ENCODE measurements at regions not wholly inside any gene's neighbourhood (a gene's known extent, or its start where the extent isn't known, plus 50 kb on each side); places are given as distances from the start of the nearest gene placed in this dataset.

GRCh38 chr5:44051591-44051990 lies 337.6 kb downstream of the FGF10 start:
- no peaks in the 10 kb centered on the region for H4K20me1 ChIP-seq (ENCODE audit: insufficient read depth, low read length)
- DNase-seq (ENCODE audit: low spot score) (no peak), ATAC-seq (no peak), FAIRE-seq (no peak)
- CTCF ChIA-PET (ENCODE audit: low intra/inter-chr PET ratio, low total read pairs): no interaction called here
- H3K36me3 ChIP-seq (replicated peaks in 1 of 2; ENCODE audit: control insufficient read depth in 1 of 2, insufficient read depth in 2 of 2, low read length in 2 of 2): no peaks in the 10 kb centered on the region
- no peaks in the 10 kb centered on the region for H3K27me3 ChIP-seq (ENCODE audit: control insufficient read depth in 1 of 2, insufficient read depth in 2 of 2, low read length in 2 of 2)
- H3K27ac ChIP-seq (ENCODE audit: extremely low read length, insufficient read depth, low read length): no peak overlapping the region
- no peaks in the 10 kb centered on the region for H3K79me2 ChIP-seq (ENCODE audit: insufficient read depth, low read length)
- H3K4me2 ChIP-seq (ENCODE audit: low read depth, low read length): no peak overlapping the region
- BruUV-seq (replicated peaks): no TSS peak
- POLR2A ChIA-PET: no interaction called here
- no peaks in the 10 kb centered on the region for H3K9me3 ChIP-seq (ENCODE audit: low read length)
- H3K9ac ChIP-seq (ENCODE audit: insufficient read depth, low read depth, low read length): no peak overlapping the region
- H2AFZ ChIP-seq (ENCODE audit: low read length): no peak overlapping the region
- no peak for TF ChIP-seq ZBTB1 (CRISPR knock-in tag; IDR thresholded peaks at IDR 0.05; ENCODE audit: borderline replicate concordance)
- TF ChIP-seq SRY (CRISPR knock-in tag; IDR thresholded peaks at IDR 0.05): no peak
- TF ChIP-seq NCOR1 (IDR thresholded peaks at IDR 0.05; ENCODE audit: borderline replicate concordance, low read length): no peak
- TF ChIP-seq MED13 (CRISPR knock-in tag; IDR thresholded peaks at IDR 0.05): no peak
- TF ChIP-seq TAF1 (CRISPR knock-in tag; IDR thresholded peaks at IDR 0.05): no peak
- no peak for TF ChIP-seq CHD2 (IDR thresholded peaks at IDR 0.05; ENCODE audit: low read depth, low read length)
- TF ChIP-seq KLF16 (CRISPR knock-in tag; IDR thresholded peaks at IDR 0.05): no peak
- H3K4me1 ChIP-seq (ENCODE audit: insufficient read depth, low read length): no peaks in the 10 kb centered on the region
- in situ Hi-C loops (cut with HindIII; ENCODE audit: extremely low pct_ligation_motif_present, low pct_unique_long_range_greater_than_20kb) (no loop called here), intact Hi-C loops (cut with micrococcal nuclease; ENCODE audit: unreplicated experiment) (no loop called here)
- H3K4me3 ChIP-seq (replicated peaks in 1 of 3; ENCODE audit: insufficient read depth in 1 of 3, low read depth in 2 of 3, low read length in 3 of 3): no peak overlapping the region
- 0% methylated on average over 2 of the region's 2 CpGs for WGBS (ENCODE audit: low lambda C conversion rate)

- ATAC-seq (no peak), FAIRE-seq (no peak), DNase-seq (ENCODE audit: low spot score) (no peak)
- no peak overlapping the region for H3K9ac ChIP-seq (ENCODE audit: insufficient read depth, low read depth, low read length)
- in situ Hi-C loops (cut with HindIII; ENCODE audit: extremely low pct_ligation_motif_present, low pct_unique_long_range_greater_than_20kb): no loop called here
- no peaks in the 10 kb centered on the region for H3K27me3 ChIP-seq (ENCODE audit: control insufficient read depth in 1 of 2, insufficient read depth in 2 of 2, low read length in 2 of 2)
- no peak overlapping the region for H3K4me3 ChIP-seq (replicated peaks in 1 of 3; ENCODE audit: insufficient read depth in 1 of 3, low read depth in 2 of 3, low read length in 3 of 3)
- intact Hi-C loops (cut with micrococcal nuclease; ENCODE audit: unreplicated experiment): loop anchor here (10.0 kb wide), 1 partner anchor 314 kb away; no protein-coding TSS in a partner anchor
- TF ChIP-seq SMC3 (IDR thresholded peaks at IDR 0.05; ENCODE audit: low read length) (no peak), ZNF33B (CRISPR knock-in tag; IDR thresholded peaks at IDR 0.05) (no peak), POLR2AphosphoS2 (IDR thresholded peaks at IDR 0.05; ENCODE audit: low read depth, low read length) (no peak), GLMP (CRISPR knock-in tag; IDR thresholded peaks at IDR 0.05; ENCODE audit: borderline replicate concordance) (no peak), CHD4 (IDR thresholded peaks at IDR 0.05; ENCODE audit: borderline replicate concordance, low read length) (no peak), ZNF672 (CRISPR knock-in tag; IDR thresholded peaks at IDR 0.05) (no peak), ZNF547 (CRISPR knock-in tag; IDR thresholded peaks at IDR 0.05) (no peak), GZF1 (CRISPR knock-in tag; IDR thresholded peaks at IDR 0.05) (no peak), KLF13 (CRISPR knock-in tag; IDR thresholded peaks at IDR 0.05) (no peak)
- ChIA-PET POLR2A (no interaction called here), CTCF (ENCODE audit: low intra/inter-chr PET ratio, low total read pairs) (no interaction called here)
- no peaks in the 10 kb centered on the region for H3K36me3 ChIP-seq (replicated peaks in 1 of 2; ENCODE audit: control insufficient read depth in 1 of 2, insufficient read depth in 2 of 2, low read length in 2 of 2)
- H3K4me2 ChIP-seq (ENCODE audit: low read depth, low read length): no peak overlapping the region
- H3K9me3 ChIP-seq (ENCODE audit: low read length): no peaks in the 10 kb centered on the region
- H3K79me2 ChIP-seq (ENCODE audit: insufficient read depth, low read length): no peaks in the 10 kb centered on the region
- H2AFZ ChIP-seq (ENCODE audit: low read length): no peak overlapping the region
- WGBS (ENCODE audit: low lambda C conversion rate): 18% methylated on average over 4 of the region's 4 CpGs
- H3K27ac ChIP-seq (ENCODE audit: extremely low read length, insufficient read depth, low read length): no peak overlapping the region
- no peaks in the 10 kb centered on the region for H4K20me1 ChIP-seq (ENCODE audit: insufficient read depth, low read length)
- BruUV-seq (replicated peaks): no TSS peak
- no peaks in the 10 kb centered on the region for H3K4me1 ChIP-seq (ENCODE audit: insufficient read depth, low read length)
These were observed 340.8 kb downstream of the FGF10 start for GRCh38 chr5:44048276-44048984.

Measured in HepG2 (cell line).